ENCODE measurements at regions not wholly inside any gene's neighbourhood (a gene's known extent, or its start where the extent isn't known, plus 50 kb on each side); places are given as distances from the start of the nearest gene placed in this dataset.

DNA sequence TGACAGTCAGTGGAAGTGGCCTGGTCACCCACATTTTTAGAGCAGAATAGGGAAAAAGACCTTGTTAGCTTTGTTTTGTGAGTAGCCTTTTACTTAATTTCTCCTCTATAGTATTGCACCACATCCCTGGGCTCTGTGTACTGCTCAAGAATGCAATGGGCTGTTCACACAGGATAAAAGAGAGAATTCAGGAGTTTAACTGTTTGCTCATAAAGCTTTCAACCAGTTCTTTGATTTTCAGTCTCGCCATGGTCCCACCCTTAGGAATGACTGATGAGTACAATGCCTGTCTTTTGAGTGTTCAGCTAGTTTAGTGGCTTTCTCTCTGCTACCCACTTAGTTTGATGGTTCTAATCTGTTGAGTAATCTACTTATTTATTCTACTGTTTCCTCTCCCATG lies 129.7 kb downstream of the PLG start:
- no peak overlapping the region for H2BK120ac ChIP-seq (ENCODE audit: low read depth, low read length)
- H2AK5ac ChIP-seq (ENCODE audit: low read length), result no peak overlapping the region
- no peak overlapping the region for H3K4me2 ChIP-seq (ENCODE audit: low read length)
- WGBS (ENCODE audit: extremely low coverage, insufficient coverage, low lambda C conversion rate), result no CpG with 5 or more reads among the region's 1 CpG
- H3K79me2 ChIP-seq (ENCODE audit: control insufficient read depth, insufficient read depth, low read length), result no peaks in the 10 kb centered on the region
- H3K79me1 ChIP-seq (ENCODE audit: low read length), result no peaks in the 10 kb centered on the region
- H3K4me3 ChIP-seq (ENCODE audit: low read length), result no peak overlapping the region
- peak; percentile 4 for DNase-seq
- no peak overlapping the region for H2BK5ac ChIP-seq (ENCODE audit: low read length)
- H3K27ac ChIP-seq (ENCODE audit: low read depth, low read length), result no peak overlapping the region
- no peak overlapping the region for H3K23ac ChIP-seq (ENCODE audit: low read length)
- no peak overlapping the region for H4K8ac ChIP-seq (ENCODE audit: low read depth, low read length)
- no peaks in the 10 kb centered on the region for H3K27me3 ChIP-seq (ENCODE audit: insufficient read depth, low read length, poor library complexity)
- H3K9ac ChIP-seq (ENCODE audit: low read length), result no peak overlapping the region
- H3K36me3 ChIP-seq (ENCODE audit: control insufficient read depth, insufficient read depth, low read length), result no peaks in the 10 kb centered on the region
- H3K56ac ChIP-seq (ENCODE audit: low read length), result no peak overlapping the region
- no peak overlapping the region for H4K5ac ChIP-seq (ENCODE audit: low read length)
- no peak overlapping the region for H3K18ac ChIP-seq (ENCODE audit: low read length)
- H3K4me1 ChIP-seq (ENCODE audit: control insufficient read depth, low read depth, low read length), result no peaks in the 10 kb centered on the region
- no peak overlapping the region for H2BK15ac ChIP-seq (replicated peaks; ENCODE audit: low read depth)
- H3K4ac ChIP-seq (ENCODE audit: low read depth, low read length), result no peak overlapping the region

DNA sequence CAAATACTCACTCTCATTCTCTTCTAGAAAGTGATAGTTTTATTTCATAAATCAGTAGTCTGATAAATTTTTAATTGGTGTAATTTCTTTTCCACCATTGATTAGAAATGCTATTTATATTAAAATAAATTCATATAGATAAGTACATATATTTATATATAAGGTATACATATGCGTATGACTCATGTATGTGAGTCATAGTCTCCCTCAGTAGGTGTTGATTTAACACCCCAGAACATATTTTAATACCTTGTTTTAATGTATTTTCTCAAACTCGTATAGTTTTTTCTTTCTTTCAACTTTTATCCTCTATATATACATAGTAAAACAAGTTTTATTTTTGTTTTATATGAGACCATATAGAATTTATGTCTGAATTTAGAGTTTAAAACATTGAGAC lies 130.4 kb downstream of the PLG start:
- Histone ChIP-seq H3K27me3 (ENCODE audit: insufficient read depth, low read length, poor library complexity) (no peaks in the 10 kb centered on the region), H3K79me2 (ENCODE audit: control insufficient read depth, insufficient read depth, low read length) (no peaks in the 10 kb centered on the region), H2BK5ac (ENCODE audit: low read length) (no peak overlapping the region), H3K79me1 (ENCODE audit: low read length) (no peaks in the 10 kb centered on the region), H2AK5ac (ENCODE audit: low read length) (no peak overlapping the region), H3K4me3 (ENCODE audit: low read length) (no peak overlapping the region), H3K4me1 (ENCODE audit: control insufficient read depth, low read depth, low read length) (no peaks in the 10 kb centered on the region), H3K56ac (ENCODE audit: low read length) (no peak overlapping the region), H3K23ac (ENCODE audit: low read length) (no peak overlapping the region), H4K5ac (ENCODE audit: low read length) (no peak overlapping the region), H3K36me3 (ENCODE audit: control insufficient read depth, insufficient read depth, low read length) (no peaks in the 10 kb centered on the region), H3K4me2 (ENCODE audit: low read length) (no peak overlapping the region), H4K8ac (ENCODE audit: low read depth, low read length) (no peak overlapping the region), H2BK120ac (ENCODE audit: low read depth, low read length) (no peak overlapping the region), H3K9ac (ENCODE audit: low read length) (no peak overlapping the region), H2BK15ac (replicated peaks; ENCODE audit: low read depth) (no peak overlapping the region), H3K27ac (ENCODE audit: low read depth, low read length) (no peak overlapping the region), H3K4ac (ENCODE audit: low read depth, low read length) (no peak overlapping the region), H3K18ac (ENCODE audit: low read length) (no peak overlapping the region)
- no peak for DNase-seq
- no CpG with 5 or more reads among the region's 2 CpGs for WGBS (ENCODE audit: extremely low coverage, insufficient coverage, low lambda C conversion rate)

DNA sequence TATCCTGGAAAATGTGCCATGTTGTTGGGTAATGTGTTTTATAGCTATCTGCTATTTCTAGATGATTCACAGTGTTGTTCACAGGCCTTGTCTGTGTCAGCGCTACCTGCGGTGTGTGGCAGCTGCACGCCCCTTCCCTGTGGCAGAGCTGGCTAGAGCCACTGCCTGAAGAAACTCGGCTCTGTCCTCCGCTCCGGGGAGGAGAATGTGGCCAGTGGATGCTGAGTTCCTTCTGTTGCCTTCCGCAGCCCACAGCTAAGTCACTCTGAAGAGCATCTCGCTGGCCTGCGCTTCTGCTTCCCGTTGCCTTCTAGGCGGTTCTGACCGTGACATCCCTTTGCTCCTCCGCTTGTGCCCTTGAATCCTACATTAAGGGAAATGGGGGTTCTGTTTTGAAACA lies 135.1 kb downstream of the PLG start:
- H4K5ac ChIP-seq (ENCODE audit: low read length), result no peak overlapping the region
- no peak overlapping the region for H3K4ac ChIP-seq (ENCODE audit: low read depth, low read length)
- H3K79me1 ChIP-seq (ENCODE audit: low read length), result no peaks in the 10 kb centered on the region
- no peaks in the 10 kb centered on the region for H3K27me3 ChIP-seq (ENCODE audit: insufficient read depth, low read length, poor library complexity)
- no peak overlapping the region for H3K18ac ChIP-seq (ENCODE audit: low read length)
- no peaks in the 10 kb centered on the region for H3K79me2 ChIP-seq (ENCODE audit: control insufficient read depth, insufficient read depth, low read length)
- H3K4me3 ChIP-seq (ENCODE audit: low read length), result no peak overlapping the region
- H3K56ac ChIP-seq (ENCODE audit: low read length), result peak overlapping the region; percentile 49
- no peak overlapping the region for H3K9ac ChIP-seq (ENCODE audit: low read length)
- no CpG with 5 or more reads among the region's 13 CpGs for WGBS (ENCODE audit: extremely low coverage, insufficient coverage, low lambda C conversion rate)
- H3K4me2 ChIP-seq (ENCODE audit: low read length), result no peak overlapping the region
- no peaks in the 10 kb centered on the region for H3K36me3 ChIP-seq (ENCODE audit: control insufficient read depth, insufficient read depth, low read length)
- no peak overlapping the region for H2BK15ac ChIP-seq (replicated peaks; ENCODE audit: low read depth)
- no peak overlapping the region for H2BK5ac ChIP-seq (ENCODE audit: low read length)
- no peak overlapping the region for H3K23ac ChIP-seq (ENCODE audit: low read length)
- H3K27ac ChIP-seq (ENCODE audit: low read depth, low read length), result no peak overlapping the region
- H4K8ac ChIP-seq (ENCODE audit: low read depth, low read length), result no peak overlapping the region
- H2AK5ac ChIP-seq (ENCODE audit: low read length), result no peak overlapping the region
- H3K4me1 ChIP-seq (ENCODE audit: control insufficient read depth, low read depth, low read length), result no peaks in the 10 kb centered on the region
- peak; percentile 25 for DNase-seq
- no peak overlapping the region for H2BK120ac ChIP-seq (ENCODE audit: low read depth, low read length)

DNA sequence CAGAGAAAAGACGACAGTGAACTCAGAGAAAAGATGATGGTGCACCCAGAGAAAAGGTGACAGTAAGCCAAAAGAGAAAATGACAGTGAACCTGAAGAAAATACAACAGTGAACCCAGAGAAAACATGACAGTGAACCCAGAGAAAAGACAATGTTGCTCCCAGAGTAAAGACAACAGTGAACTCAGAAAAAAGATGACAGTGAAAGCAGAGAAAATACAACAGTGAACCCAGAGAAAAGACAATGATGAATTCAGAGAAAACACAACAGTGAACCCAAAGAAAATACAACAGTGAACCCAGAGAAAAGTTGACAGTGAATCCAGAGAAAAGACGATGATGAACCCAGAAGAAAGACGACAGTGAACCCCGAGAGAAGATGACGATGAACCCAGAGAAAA lies 140.5 kb upstream of the MAP3K4 start:
- H3K9ac ChIP-seq (ENCODE audit: low read length), result no peak overlapping the region
- no CpG with 5 or more reads among the region's 5 CpGs for whole genome bisulfite sequencing (ENCODE audit: extremely low coverage, insufficient coverage, low lambda C conversion rate)
- H3K4me3 ChIP-seq (ENCODE audit: low read length), result no peak overlapping the region

DNA sequence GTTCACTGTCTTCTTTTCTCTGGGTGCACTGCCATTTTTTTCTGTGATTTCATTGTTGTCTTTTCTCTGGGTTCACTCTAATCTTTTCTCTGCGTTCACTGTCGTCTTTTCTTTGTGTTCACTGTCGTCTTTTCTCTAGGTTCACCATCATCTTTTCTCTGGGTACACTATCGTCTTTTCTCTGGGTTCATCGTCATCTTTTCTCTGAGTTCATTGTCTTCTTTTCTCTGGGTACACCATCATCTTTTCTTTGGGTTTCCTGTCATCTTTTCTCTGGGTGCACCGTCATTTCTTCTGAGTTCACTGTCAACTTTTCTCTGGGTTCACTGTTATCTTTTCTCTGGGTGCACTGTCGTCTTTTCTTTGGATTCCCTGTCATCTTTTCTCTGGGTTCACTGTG lies 137.6 kb upstream of the MAP3K4 start:
- Histone ChIP-seq H2AK5ac (ENCODE audit: low read length) (no peak overlapping the region), H3K4me1 (ENCODE audit: control insufficient read depth, low read depth, low read length) (no peaks in the 10 kb centered on the region), H2BK15ac (replicated peaks; ENCODE audit: low read depth) (no peak overlapping the region), H3K79me1 (ENCODE audit: low read length) (no peaks in the 10 kb centered on the region), H4K8ac (ENCODE audit: low read depth, low read length) (no peak overlapping the region), H3K23ac (ENCODE audit: low read length) (no peak overlapping the region), H2BK120ac (ENCODE audit: low read depth, low read length) (no peak overlapping the region), H3K27me3 (ENCODE audit: insufficient read depth, low read length, poor library complexity) (no peaks in the 10 kb centered on the region), H3K56ac (ENCODE audit: low read length) (no peak overlapping the region), H3K4me3 (ENCODE audit: low read length) (no peak overlapping the region), H2BK5ac (ENCODE audit: low read length) (no peak overlapping the region), H3K79me2 (ENCODE audit: control insufficient read depth, insufficient read depth, low read length) (no peaks in the 10 kb centered on the region), H3K4me2 (ENCODE audit: low read length) (no peak overlapping the region), H3K9ac (ENCODE audit: low read length) (no peak overlapping the region), H3K27ac (ENCODE audit: low read depth, low read length) (no peak overlapping the region), H3K36me3 (ENCODE audit: control insufficient read depth, insufficient read depth, low read length) (no peaks in the 10 kb centered on the region), H4K5ac (ENCODE audit: low read length) (no peak overlapping the region), H3K18ac (ENCODE audit: low read length) (no peak overlapping the region), H3K4ac (ENCODE audit: low read depth, low read length) (no peak overlapping the region)
- no peak for DNase-seq
- no CpG with 5 or more reads among the region's 7 CpGs for WGBS (ENCODE audit: extremely low coverage, insufficient coverage, low lambda C conversion rate)

More for the DNA sequence above, 140.5 kb upstream of the MAP3K4 start:
- Histone ChIP-seq H3K27ac (ENCODE audit: low read depth, low read length) (no peak overlapping the region), H3K36me3 (ENCODE audit: control insufficient read depth, insufficient read depth, low read length) (no peaks in the 10 kb centered on the region), H2BK5ac (ENCODE audit: low read length) (no peak overlapping the region), H3K79me2 (ENCODE audit: control insufficient read depth, insufficient read depth, low read length) (no peaks in the 10 kb centered on the region), H3K4me2 (ENCODE audit: low read length) (no peak overlapping the region), H3K4me1 (ENCODE audit: control insufficient read depth, low read depth, low read length) (no peaks in the 10 kb centered on the region), H3K56ac (ENCODE audit: low read length) (no peak overlapping the region), H2AK5ac (ENCODE audit: low read length) (no peak overlapping the region), H4K5ac (ENCODE audit: low read length) (no peak overlapping the region), H3K79me1 (ENCODE audit: low read length) (no peaks in the 10 kb centered on the region), H4K8ac (ENCODE audit: low read depth, low read length) (no peak overlapping the region), H3K4ac (ENCODE audit: low read depth, low read length) (no peak overlapping the region), H3K18ac (ENCODE audit: low read length) (no peak overlapping the region), H2BK15ac (replicated peaks; ENCODE audit: low read depth) (no peak overlapping the region), H3K23ac (ENCODE audit: low read length) (no peak overlapping the region), H3K27me3 (ENCODE audit: insufficient read depth, low read length, poor library complexity) (no peaks in the 10 kb centered on the region), H2BK120ac (ENCODE audit: low read depth, low read length) (no peak overlapping the region)
- no peak for DNase-seq

DNA sequence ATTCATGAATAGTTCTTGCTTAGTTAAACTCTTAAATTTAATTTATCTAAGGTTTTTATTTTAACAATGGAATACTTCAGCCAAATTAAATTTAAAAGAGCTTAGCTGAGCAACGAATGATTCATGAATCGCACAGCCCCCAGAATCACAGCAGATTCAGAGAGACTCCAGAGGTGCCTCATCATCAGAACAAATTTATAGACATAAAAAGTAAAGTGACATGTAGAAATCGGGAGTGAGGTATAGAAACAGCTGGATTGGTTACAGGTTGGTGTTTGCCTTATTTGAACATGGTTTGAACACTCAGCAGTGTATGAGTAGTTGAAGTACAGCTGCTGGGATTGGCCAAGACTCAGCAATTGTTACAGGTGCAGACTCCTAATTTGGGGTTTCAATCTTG lies 132.7 kb upstream of the MAP3K4 start:
- no peaks in the 10 kb centered on the region for H3K36me3 ChIP-seq (ENCODE audit: control insufficient read depth, insufficient read depth, low read length)
- WGBS (ENCODE audit: extremely low coverage, insufficient coverage, low lambda C conversion rate), result no CpG with 5 or more reads among the region's 3 CpGs
- no peak overlapping the region for H3K4me3 ChIP-seq (ENCODE audit: low read length)

More for the DNA sequence above, 132.7 kb upstream of the MAP3K4 start:
- no peak overlapping the region for H3K23ac ChIP-seq (ENCODE audit: low read length)
- no peak overlapping the region for H3K9ac ChIP-seq (ENCODE audit: low read length)
- H3K56ac ChIP-seq (ENCODE audit: low read length), result no peak overlapping the region
- no peak overlapping the region for H3K4ac ChIP-seq (ENCODE audit: low read depth, low read length)
- H2AK5ac ChIP-seq (ENCODE audit: low read length), result no peak overlapping the region
- H3K79me2 ChIP-seq (ENCODE audit: control insufficient read depth, insufficient read depth, low read length), result no peaks in the 10 kb centered on the region
- no peak overlapping the region for H4K5ac ChIP-seq (ENCODE audit: low read length)
- H3K27ac ChIP-seq (ENCODE audit: low read depth, low read length), result no peak overlapping the region
- no peaks in the 10 kb centered on the region for H3K79me1 ChIP-seq (ENCODE audit: low read length)
- H3K4me2 ChIP-seq (ENCODE audit: low read length), result no peak overlapping the region
- H4K8ac ChIP-seq (ENCODE audit: low read depth, low read length), result no peak overlapping the region
- no peak overlapping the region for H3K18ac ChIP-seq (ENCODE audit: low read length)
- no peaks in the 10 kb centered on the region for H3K4me1 ChIP-seq (ENCODE audit: control insufficient read depth, low read depth, low read length)
- DNase-seq, result no peak
- H2BK5ac ChIP-seq (ENCODE audit: low read length), result no peak overlapping the region
- no peak overlapping the region for H2BK15ac ChIP-seq (replicated peaks; ENCODE audit: low read depth)
- H2BK120ac ChIP-seq (ENCODE audit: low read depth, low read length), result no peak overlapping the region
- H3K27me3 ChIP-seq (ENCODE audit: insufficient read depth, low read length, poor library complexity), result no peaks in the 10 kb centered on the region

Data from mesendoderm (in vitro differentiated cells).